Neural progenitor cell (in vitro differentiated cells): ENCODE measurements at regions not wholly inside any gene's neighbourhood (a gene's known extent, or its start where the extent isn't known, plus 50 kb on each side); places are given as distances from the start of the nearest gene placed in this dataset.
"Not testable (repeated sequence)": the region's sequence is repeated elsewhere in the genome, so short reads cannot be mapped to it uniquely, and the experiment has no call there.

ENCODE experiments used
- DNase-seq: peaks from one replicate; pipeline ENCODE4 v3.0.0-alpha.2; 2016; ENCODE audit warnings: low spot score
- H2AFZ ChIP-seq: fragments of 200-600 bp; sonication (generic); replicated peaks from 2 replicates; pipeline ENCODE4 v1.6.1; 2016; ENCODE audit warnings: antibody characterized with exemption
- H3F3A ChIP-seq: fragments of 200-600 bp; sonication (generic); 2 replicates; pipeline ENCODE4 v1.6.1; 2016; ENCODE audit warnings: antibody characterized with exemption, low read depth
- H3K27ac ChIP-seq: fragments of 200-600 bp; sonication (generic); 2 replicates; pipeline ENCODE4 v1.5.1; 2016; ENCODE audit warnings: mild to moderate bottlenecking
- H3K27me3 ChIP-seq: fragments of 200-600 bp; sonication (generic); 2 replicates; pipeline ENCODE4 v1.6.1; 2016; ENCODE audit warnings: mild to moderate bottlenecking, moderate library complexity
- H3K36me3 ChIP-seq: fragments of 200-600 bp; sonication (generic); 2 replicates; pipeline ENCODE4 v1.5.1; 2016
- H3K4me1 ChIP-seq: fragments of 200-600 bp; sonication (generic); 2 replicates; pipeline ENCODE4 v1.6.1; 2016; ENCODE audit warnings: mixed run types
- H3K4me2 ChIP-seq: fragments of 200-600 bp; sonication (generic); 2 replicates; pipeline ENCODE4 v1.6.1; 2016
- H3K4me3 ChIP-seq: fragments of 200-600 bp; sonication (generic); 2 replicates; pipeline ENCODE4 v1.5.1; 2016
- H3K79me2 ChIP-seq: fragments of 200-600 bp; sonication (generic); 2 replicates; pipeline ENCODE4 v1.6.1; 2016; ENCODE audit warnings: low read depth
- H3K9ac ChIP-seq: fragments of 200-600 bp; sonication (generic); 2 replicates; pipeline ENCODE4 v1.6.1; 2016
- H3K9me3 ChIP-seq: fragments of 200-600 bp; sonication (generic); 2 replicates; pipeline ENCODE4 v1.5.1; 2016; ENCODE audit warnings: low read depth
- H4K20me1 ChIP-seq: fragments of 200-600 bp; sonication (generic); 2 replicates; pipeline ENCODE4 v1.6.1; 2016; ENCODE audit warnings: low read depth
- H3K27ac Mint-ChIP-seq: 3 replicates; pipeline ENCODE4 v1.8.0; 2021; ENCODE audit warnings: mixed read lengths
- H3K27me3 Mint-ChIP-seq: 2 replicates; pipeline ENCODE4 v1.8.0; 2022; ENCODE audit warnings: low read depth, mild to moderate bottlenecking, inconsistent platforms, moderate library complexity, mixed read lengths; ENCODE audit not compliant: insufficient read depth
- H3K36me3 Mint-ChIP-seq: 3 replicates; pipeline ENCODE4 v1.8.0; 2021; ENCODE audit warnings: mixed read lengths
- H3K4me1 Mint-ChIP-seq: 3 replicates; pipeline ENCODE4 v1.8.0; 2021; ENCODE audit warnings: mixed read lengths
- H3K4me3 Mint-ChIP-seq: 3 replicates; pipeline ENCODE4 v1.8.0; 2021; ENCODE audit warnings: mild to moderate bottlenecking, moderate library complexity, mixed read lengths
- H3K9me3 Mint-ChIP-seq: 3 replicates; pipeline ENCODE4 v1.8.0; 2020; ENCODE audit warnings: mixed read lengths
- CTCF ChIP-seq: fragments of 200-600 bp; sonication (generic); IDR thresholded peaks from 2 replicates; pipeline ENCODE4 v1.5.1; 2017; ENCODE audit warnings: antibody characterized with exemption, mild to moderate bottlenecking
- EZH2 ChIP-seq: fragments of 200-600 bp; sonication (generic); IDR thresholded peaks from 2 replicates; pipeline ENCODE4 v1.6.1; 2017; ENCODE audit warnings: antibody characterized with exemption, mild to moderate bottlenecking, moderate library complexity
- EZH2phosphoT487 ChIP-seq: fragments of 200-600 bp; sonication (generic); IDR thresholded peaks from 2 replicates; pipeline ENCODE4 v1.6.1; 2017; ENCODE audit warnings: antibody characterized with exemption

GRCh38 chr12:46514886-46515285, 142.3 kb upstream of the SLC38A2 start:
- H3K4me3 Mint-ChIP-seq, result no peak overlapping the region
- TF ChIP-seq EZH2 (no peak), EZH2phosphoT487 (no peak), CTCF (no peak)
- H3K27ac ChIP-seq, result no peak overlapping the region
- no peak overlapping the region for H3K4me2 ChIP-seq
- H3K4me3 ChIP-seq, result no peak overlapping the region
- no peaks in the 10 kb centered on the region for H3K27me3 Mint-ChIP-seq
- no peak overlapping the region for H3K9ac ChIP-seq
- no peaks in the 10 kb centered on the region for H3K9me3 ChIP-seq
- no peaks in the 10 kb centered on the region for H4K20me1 ChIP-seq
- H3K27ac Mint-ChIP-seq, result no peak overlapping the region
- H2AFZ ChIP-seq, result no peak overlapping the region
- peaks cover 20% of the 10 kb centered on the region for H3K4me1 ChIP-seq
- H3K36me3 ChIP-seq, result no peaks in the 10 kb centered on the region
- no peaks in the 10 kb centered on the region for H3K36me3 Mint-ChIP-seq
- DNase-seq, result no peak
- H3F3A ChIP-seq, result no peaks in the 10 kb centered on the region
- H3K79me2 ChIP-seq, result no peaks in the 10 kb centered on the region
- H3K27me3 ChIP-seq, result no peaks in the 10 kb centered on the region
- peaks cover 12% of the 10 kb centered on the region for H3K9me3 Mint-ChIP-seq
- H3K4me1 Mint-ChIP-seq, result peaks cover 10% of the 10 kb centered on the region

DNA sequence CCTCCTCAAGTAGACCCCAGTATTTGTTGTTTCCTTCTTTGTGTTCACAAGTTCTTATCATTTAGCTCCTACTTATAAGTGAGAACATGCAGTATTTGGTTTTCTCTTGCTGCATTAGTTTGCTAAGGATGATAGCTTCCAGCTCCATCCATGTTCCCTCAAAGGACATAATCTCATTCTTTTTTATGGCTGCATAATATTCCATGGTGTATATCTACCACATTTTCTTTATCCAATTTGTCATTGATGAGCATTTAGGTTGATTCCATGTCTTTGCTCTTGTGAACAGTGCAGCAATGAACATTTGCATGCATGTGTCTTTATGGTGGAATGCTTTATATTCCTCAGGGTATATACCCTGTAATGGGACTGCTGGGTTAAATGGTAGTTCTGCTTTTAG, 137.7 kb upstream of the SLC38A2 start:
- not testable (repeated sequence) for H3K27ac ChIP-seq, H3F3A ChIP-seq, H4K20me1 ChIP-seq, H3K9ac ChIP-seq, H3K4me3 ChIP-seq, H3K27ac Mint-ChIP-seq, DNase-seq, H3K36me3 ChIP-seq, H3K27me3 ChIP-seq, H3K4me1 Mint-ChIP-seq, H3K4me3 Mint-ChIP-seq, H3K4me2 ChIP-seq, H2AFZ ChIP-seq, H3K36me3 Mint-ChIP-seq, H3K9me3 ChIP-seq, H3K79me2 ChIP-seq, H3K4me1 ChIP-seq, H3K27me3 Mint-ChIP-seq
- H3K9me3 Mint-ChIP-seq, result peaks cover 24% of the 10 kb centered on the region

GRCh38 chr12:46509135-46509534, 136.6 kb upstream of the SLC38A2 start:
- H3K27me3 Mint-ChIP-seq, result no peaks in the 10 kb centered on the region
- H3K27ac Mint-ChIP-seq, result no peak overlapping the region
- H3K36me3 ChIP-seq, result no peaks in the 10 kb centered on the region
- H3F3A ChIP-seq, result no peaks in the 10 kb centered on the region
- H3K9me3 ChIP-seq, result no peaks in the 10 kb centered on the region
- H3K4me2 ChIP-seq, result no peak overlapping the region
- no peak overlapping the region for H3K9ac ChIP-seq
- TF ChIP-seq EZH2 (no peak), EZH2phosphoT487 (no peak), CTCF (no peak)
- H3K36me3 Mint-ChIP-seq, result peaks cover 2% of the 10 kb centered on the region
- no peak overlapping the region for H2AFZ ChIP-seq
- no peak overlapping the region for H3K4me3 Mint-ChIP-seq
- H3K4me3 ChIP-seq, result no peak overlapping the region
- peaks cover 24% of the 10 kb centered on the region for H3K9me3 Mint-ChIP-seq
- H3K27me3 ChIP-seq, result no peaks in the 10 kb centered on the region
- H3K4me1 ChIP-seq, result no peaks in the 10 kb centered on the region
- no peaks in the 10 kb centered on the region for H3K4me1 Mint-ChIP-seq
- H3K79me2 ChIP-seq, result no peaks in the 10 kb centered on the region
- no peaks in the 10 kb centered on the region for H4K20me1 ChIP-seq
- no peak overlapping the region for H3K27ac ChIP-seq
- no peak for DNase-seq

DNA sequence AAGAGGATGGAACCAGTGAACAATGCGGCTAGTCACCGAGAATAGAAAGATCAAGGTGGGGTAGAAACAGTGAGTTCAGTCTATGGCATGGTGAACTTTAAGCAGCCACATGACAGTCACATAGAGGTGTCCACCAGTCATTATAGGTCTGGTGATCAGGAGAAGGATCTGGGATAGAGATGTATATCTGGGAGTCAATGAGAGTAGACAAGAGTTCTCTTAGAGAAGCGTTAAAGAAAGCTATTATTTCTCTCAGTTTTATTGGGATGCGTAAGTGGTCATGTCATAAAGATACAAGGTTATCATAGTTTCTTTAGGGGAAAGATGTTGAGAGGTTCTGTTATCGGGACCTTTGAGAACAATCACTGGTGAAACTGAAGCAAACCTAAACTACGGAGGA, 136.1 kb upstream of the SLC38A2 start:
- no peak overlapping the region for H3K4me3 Mint-ChIP-seq
- Histone ChIP-seq H3K4me1 (no peaks in the 10 kb centered on the region), H3K36me3 (no peaks in the 10 kb centered on the region), H3K27ac (no peak overlapping the region), H3K4me2 (no peak overlapping the region), H3K79me2 (no peaks in the 10 kb centered on the region), H3K9ac (no peak overlapping the region), H3K9me3 (no peaks in the 10 kb centered on the region), H4K20me1 (no peaks in the 10 kb centered on the region), H3K27me3 (no peaks in the 10 kb centered on the region), H3K4me3 (no peak overlapping the region), H2AFZ (no peak overlapping the region), H3F3A (no peaks in the 10 kb centered on the region)
- no peak for DNase-seq
- no peaks in the 10 kb centered on the region for H3K27me3 Mint-ChIP-seq
- H3K9me3 Mint-ChIP-seq, result peaks cover 24% of the 10 kb centered on the region
- TF ChIP-seq CTCF (no peak), EZH2 (no peak), EZH2phosphoT487 (no peak)
- H3K36me3 Mint-ChIP-seq, result peaks cover 2% of the 10 kb centered on the region
- H3K4me1 Mint-ChIP-seq, result no peaks in the 10 kb centered on the region
- H3K27ac Mint-ChIP-seq, result no peak overlapping the region
